Neuronal stem cell (in vitro differentiated cells): ENCODE measurements at regions not wholly inside any gene's neighbourhood (a gene's known extent, or its start where the extent isn't known, plus 50 kb on each side); places are given as distances from the start of the nearest gene placed in this dataset.
"Not testable (repeated sequence)": the region's sequence is repeated elsewhere in the genome, so short reads cannot be mapped to it uniquely, and the experiment has no call there.

ENCODE experiments used
- DNase-seq: peaks from one replicate; pipeline ENCODE4 v3.0.0-alpha.2; 2013; ENCODE audit warnings: low spot score
- H2AFZ ChIP-seq: one replicate; pipeline ENCODE4 v1.6.1; 2013; ENCODE audit warnings: mild to moderate bottlenecking, low read length, inconsistent platforms
- H2AK5ac ChIP-seq: 2 replicates; pipeline ENCODE4 v1.6.1; 2013; ENCODE audit warnings: low read depth, mild to moderate bottlenecking, inconsistent platforms, low read length, moderate library complexity, mixed read lengths
- H2BK120ac ChIP-seq: 2 replicates; pipeline ENCODE4 v1.6.1; 2013; ENCODE audit warnings: low read depth, mild to moderate bottlenecking, inconsistent platforms, low read length, moderate library complexity, mixed read lengths
- H2BK12ac ChIP-seq: one replicate; pipeline ENCODE4 v1.6.1; 2013; ENCODE audit warnings: low read length, inconsistent platforms
- H2BK15ac ChIP-seq: 2 replicates; pipeline ENCODE4 v1.6.1; 2013; ENCODE audit warnings: mild to moderate bottlenecking, low read length, inconsistent platforms, mixed read lengths
- H2BK5ac ChIP-seq: one replicate; pipeline ENCODE4 v1.6.1; 2013; ENCODE audit warnings: inconsistent platforms, mild to moderate bottlenecking, low read length, moderate library complexity
- H3K14ac ChIP-seq: one replicate; pipeline ENCODE4 v1.6.1; 2013; ENCODE audit warnings: low read length, inconsistent platforms
- H3K18ac ChIP-seq: 2 replicates; pipeline ENCODE4 v1.6.1; 2013; ENCODE audit warnings: low read length, inconsistent platforms
- H3K23ac ChIP-seq: 2 replicates; pipeline ENCODE4 v1.6.1; 2013; ENCODE audit warnings: low read depth, mild to moderate bottlenecking, mixed read lengths, low read length, inconsistent platforms; ENCODE audit not compliant: poor library complexity
- H3K27ac ChIP-seq: replicated peaks from 3 replicates; pipeline ENCODE4 v1.5.1; 2013; ENCODE audit warnings: low read length, inconsistent platforms
- H3K27me3 ChIP-seq, 3 experiments: 2 replicates each; pipeline ENCODE4 v1.6.1; 2013; ENCODE audit warnings: low read length in 3 of 3, mild to moderate bottlenecking in 2 of 3, inconsistent platforms in 1 of 3, low read depth in 1 of 3, mixed read lengths in 1 of 3, moderate library complexity in 1 of 3; ENCODE audit not compliant: control insufficient read depth in 3 of 3, insufficient read depth in 3 of 3
- H3K36me3 ChIP-seq, 2 donors: replicated peaks in 1 of 2; 2 replicates each; pipeline ENCODE4 v1.6.1; 2013; ENCODE audit warnings: low read length in 2 of 2; ENCODE audit not compliant: control insufficient read depth in 2 of 2, insufficient read depth in 2 of 2
- H3K4ac ChIP-seq: 2 replicates; pipeline ENCODE4 v1.6.1; 2013; ENCODE audit warnings: inconsistent platforms, mild to moderate bottlenecking, low read length, moderate library complexity
- H3K4me1 ChIP-seq, 2 donors: 1 replicate in 1 of 2; 2 replicates in 1 of 2; pipeline ENCODE4 v1.6.1; 2013; ENCODE audit warnings: low read length in 2 of 2, low read depth in 1 of 2; ENCODE audit not compliant: control insufficient read depth in 2 of 2, insufficient read depth in 1 of 2
- H3K4me2 ChIP-seq: one replicate; pipeline ENCODE4 v1.6.1; 2013; ENCODE audit warnings: mild to moderate bottlenecking, low read length, inconsistent platforms; ENCODE audit not compliant: insufficient read depth, poor library complexity, severe bottlenecking
- H3K4me3 ChIP-seq, 2 donors: 2 replicates each; pipeline ENCODE4 v1.5.1; 2013; ENCODE audit warnings: low read length in 2 of 2, mild to moderate bottlenecking in 2 of 2, inconsistent platforms in 1 of 2, moderate library complexity in 1 of 2
- H3K79me1 ChIP-seq: one replicate; pipeline ENCODE4 v1.6.1; 2013; ENCODE audit warnings: low read depth, mild to moderate bottlenecking, inconsistent platforms, low read length, moderate library complexity
- H3K9ac ChIP-seq: one replicate; pipeline ENCODE4 v1.6.1; 2013; ENCODE audit warnings: mild to moderate bottlenecking, low read depth, low read length, inconsistent platforms; ENCODE audit not compliant: poor library complexity
- H3K9me3 ChIP-seq, 2 donors: replicated peaks in 1 of 2; 2 replicates each; pipeline versions ENCODE3 to v1.6.1; 2013; ENCODE audit warnings: low read length in 2 of 2, mild to moderate bottlenecking in 2 of 2, inconsistent platforms in 1 of 2, low read depth in 1 of 2, mixed read lengths in 1 of 2, moderate library complexity in 1 of 2; ENCODE audit not compliant: control insufficient read depth in 2 of 2, insufficient read depth in 1 of 2
- H4K8ac ChIP-seq: one replicate; pipeline ENCODE4 v1.6.1; 2013; ENCODE audit warnings: low read depth, mild to moderate bottlenecking, inconsistent platforms, low read length, moderate library complexity
- H4K91ac ChIP-seq: one replicate; pipeline ENCODE4 v1.6.1; 2013; ENCODE audit warnings: low read length, low read depth, mild to moderate bottlenecking, inconsistent platforms; ENCODE audit not compliant: poor library complexity
- WGBS, 2 donors: extraction: QIAGEN DNeasy Blood & Tissue Kit; methylation state at CpG; one replicate each; pipeline ENCODE4 v1.1.7; 2013; ENCODE audit warnings: missing lambda C conversion rate in 2 of 2, mixed read lengths in 1 of 2; ENCODE audit not compliant: insufficient read length in 2 of 2, insufficient replicate concordance in 1 of 2; ENCODE audit errors: extremely low coverage in 2 of 2; 5-methylcytosine and 5-hydroxymethylcytosine counted together

DNA sequence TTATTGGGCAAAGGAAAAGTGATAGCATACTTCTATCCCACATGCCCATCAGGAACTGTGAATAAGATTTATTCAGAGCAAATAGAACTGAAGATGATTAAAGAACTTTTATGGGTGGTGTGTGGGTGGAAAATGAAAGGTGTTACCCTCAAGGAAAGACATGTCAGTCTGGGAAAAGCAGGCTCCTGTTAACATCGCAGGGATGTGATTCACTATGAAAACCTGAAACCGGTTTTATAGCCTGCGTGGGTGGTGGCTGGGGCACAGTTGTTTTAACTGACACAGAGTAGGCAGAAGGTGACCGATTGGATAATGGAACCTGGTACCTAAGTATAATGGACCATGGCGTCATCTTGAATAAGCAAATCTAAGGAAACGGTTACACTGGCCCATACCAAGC is 61.3 kb upstream of the CASK start:
- Histone ChIP-seq H3K27me3 (no peaks in the 10 kb centered on the region), H2BK120ac (no peak overlapping the region), H2BK12ac (no peak overlapping the region), H3K14ac (no peak overlapping the region), H3K18ac (no peak overlapping the region), H4K91ac (no peak overlapping the region), H4K8ac (no peak overlapping the region), H3K4ac (no peak overlapping the region), H2AK5ac (no peak overlapping the region), H3K9me3 (no peaks in the 10 kb centered on the region), H2AFZ (no peak overlapping the region), H3K9ac (no peak overlapping the region), H3K79me1 (no peaks in the 10 kb centered on the region), H3K27ac (no peak overlapping the region), H2BK15ac (no peak overlapping the region), H3K4me1 (no peaks in the 10 kb centered on the region), H3K23ac (no peak overlapping the region), H2BK5ac (no peak overlapping the region), H3K4me2 (no peak overlapping the region), H3K4me3 (no peak overlapping the region), H3K36me3 (no peaks in the 10 kb centered on the region)
- no peak for DNase-seq
- WGBS, 2 donors = no CpG with 5 or more reads among the region's 6 CpGs

DNA sequence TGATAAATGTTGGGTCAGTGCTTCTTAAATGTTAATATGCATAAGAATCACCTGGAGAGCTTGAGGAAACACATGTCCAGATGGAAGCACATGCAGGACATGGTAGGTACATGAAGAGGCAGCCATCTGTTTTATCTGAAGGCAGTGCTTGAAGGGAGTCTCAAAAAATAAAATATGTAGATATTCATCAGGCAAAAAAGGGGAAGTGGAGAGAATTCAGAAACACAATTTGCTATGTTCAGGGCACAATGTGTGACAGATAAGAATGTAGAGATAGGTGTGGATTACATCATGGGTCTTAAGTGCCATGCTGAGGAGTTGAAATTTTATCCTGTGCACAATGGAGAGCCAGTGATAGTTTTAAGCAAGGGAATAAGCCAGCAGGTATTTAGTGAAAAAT is 59.6 kb upstream of the CASK start:
- H3K9ac ChIP-seq = no peak overlapping the region
- no peak overlapping the region for H4K91ac ChIP-seq
- H4K8ac ChIP-seq = no peak overlapping the region
- H2BK120ac ChIP-seq = no peak overlapping the region
- H2AK5ac ChIP-seq = no peak overlapping the region
- no peak overlapping the region for H2BK5ac ChIP-seq
- no peaks in the 10 kb centered on the region for H3K36me3 ChIP-seq
- H2BK12ac ChIP-seq = no peak overlapping the region
- H3K4me1 ChIP-seq = no peaks in the 10 kb centered on the region
- H3K18ac ChIP-seq = no peak overlapping the region
- no peak for DNase-seq
- H3K14ac ChIP-seq = no peak overlapping the region
- no peak overlapping the region for H3K23ac ChIP-seq
- no peaks in the 10 kb centered on the region for H3K79me1 ChIP-seq
- H3K4me2 ChIP-seq = no peak overlapping the region
- no peak overlapping the region for H3K27ac ChIP-seq
- H3K4me3 ChIP-seq = no peak overlapping the region
- no peak overlapping the region for H3K4ac ChIP-seq
- H3K27me3 ChIP-seq = no peaks in the 10 kb centered on the region
- no peak overlapping the region for H2BK15ac ChIP-seq
- H2AFZ ChIP-seq = no peak overlapping the region
- H3K9me3 ChIP-seq = no peaks in the 10 kb centered on the region

DNA sequence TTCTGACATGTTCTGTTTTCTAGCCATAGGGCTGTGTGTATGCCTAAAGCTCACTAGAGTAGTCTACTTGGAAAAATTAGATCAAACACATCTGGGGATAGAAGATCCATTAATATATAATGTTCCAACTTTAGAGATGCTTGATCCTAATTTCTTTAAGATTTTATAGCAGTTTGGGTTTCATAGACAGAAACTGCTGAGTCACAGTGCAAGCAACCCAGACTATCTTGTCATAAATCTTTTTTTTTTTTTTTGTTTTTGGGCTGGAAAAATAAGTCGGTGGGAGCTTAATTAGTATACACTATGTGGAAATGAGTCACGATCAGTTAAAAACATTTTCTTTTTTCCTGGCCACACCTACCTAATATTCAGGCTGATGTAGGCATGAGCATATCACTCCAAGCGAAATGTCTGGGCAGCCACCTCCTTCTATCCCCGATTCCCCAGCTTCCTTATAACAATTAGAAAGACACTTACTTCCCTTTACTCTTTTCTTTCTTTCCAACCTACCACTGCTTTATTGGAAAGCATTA is 58.2 kb upstream of the CASK start:
- H2AFZ ChIP-seq = no peak overlapping the region
- H4K91ac ChIP-seq = no peak overlapping the region
- no peak overlapping the region for H3K18ac ChIP-seq
- no peak overlapping the region for H2BK15ac ChIP-seq
- H2BK12ac ChIP-seq = no peak overlapping the region
- H3K9me3 ChIP-seq = no peaks in the 10 kb centered on the region
- no peak for DNase-seq
- no peak overlapping the region for H3K27ac ChIP-seq
- no peak overlapping the region for H3K4me2 ChIP-seq
- WGBS, 2 donors = no CpG with 5 or more reads among the region's 4 CpGs
- H3K79me1 ChIP-seq = no peaks in the 10 kb centered on the region
- H2BK120ac ChIP-seq = no peak overlapping the region
- H3K4me1 ChIP-seq = no peaks in the 10 kb centered on the region
- no peak overlapping the region for H4K8ac ChIP-seq
- H3K9ac ChIP-seq = no peak overlapping the region
- no peak overlapping the region for H3K4me3 ChIP-seq
- H3K4ac ChIP-seq = no peak overlapping the region
- H3K23ac ChIP-seq = no peak overlapping the region
- no peaks in the 10 kb centered on the region for H3K36me3 ChIP-seq
- no peak overlapping the region for H2AK5ac ChIP-seq
- H2BK5ac ChIP-seq = no peak overlapping the region
- no peaks in the 10 kb centered on the region for H3K27me3 ChIP-seq
- H3K14ac ChIP-seq = no peak overlapping the region

DNA sequence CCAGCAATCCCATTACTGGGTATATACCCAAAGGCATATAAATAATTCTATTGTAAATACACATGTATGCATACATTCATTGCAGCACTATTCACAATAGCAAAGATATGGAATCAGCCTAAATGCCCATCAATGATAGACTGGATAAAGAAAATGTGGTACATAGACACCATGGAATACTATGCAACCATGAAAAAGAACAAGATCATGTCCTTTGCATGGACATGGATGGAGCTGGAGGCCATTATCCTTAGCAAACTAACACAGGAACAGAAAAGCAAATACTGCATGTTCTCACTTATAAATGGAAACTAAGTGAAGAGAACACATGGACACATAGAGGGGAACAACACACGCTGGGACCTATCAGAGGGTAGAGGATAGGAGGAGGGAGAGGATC is 51.3 kb upstream of the CASK start:
- H3K4me2 ChIP-seq = not testable (repeated sequence)

More for the DNA sequence above, 51.3 kb upstream of the CASK start:
- H4K91ac ChIP-seq, H2BK120ac ChIP-seq, H3K23ac ChIP-seq, H3K27me3 ChIP-seq, H4K8ac ChIP-seq, H3K36me3 ChIP-seq, H2AFZ ChIP-seq, H3K9me3 ChIP-seq, H3K4ac ChIP-seq, H3K27ac ChIP-seq, H2AK5ac ChIP-seq, H3K4me1 ChIP-seq, DNase-seq, H2BK15ac ChIP-seq, H3K9ac ChIP-seq, H3K79me1 ChIP-seq, H3K18ac ChIP-seq, H2BK12ac ChIP-seq, H3K14ac ChIP-seq, H3K4me3 ChIP-seq, H2BK5ac ChIP-seq: not testable (repeated sequence)
- WGBS, 2 donors = no CpG with 5 or more reads among the region's 1 CpG
